B cell (primary cell): ENCODE measurements at regions not wholly inside any gene's neighbourhood (a gene's known extent, or its start where the extent isn't known, plus 50 kb on each side); places are given as distances from the start of the nearest gene placed in this dataset.

Source experiments
- EZH2 ChIP-seq: IDR thresholded peaks from 2 replicates; pipeline ENCODE4 v1.6.1; 2012; ENCODE audit warnings: borderline replicate concordance, low read depth, mild to moderate bottlenecking, moderate library complexity, low read length; ENCODE audit not compliant: insufficient read depth, poor library complexity, severe bottlenecking
- TF ChIP-seq, protein P1 (sequence below): fragments of 200-600 bp; IDR thresholded peaks from one replicate; pipeline ENCODE4 v1.8.0; 2022; ENCODE audit warnings: antibody characterized with exemption, mild to moderate bottlenecking

DNA sequence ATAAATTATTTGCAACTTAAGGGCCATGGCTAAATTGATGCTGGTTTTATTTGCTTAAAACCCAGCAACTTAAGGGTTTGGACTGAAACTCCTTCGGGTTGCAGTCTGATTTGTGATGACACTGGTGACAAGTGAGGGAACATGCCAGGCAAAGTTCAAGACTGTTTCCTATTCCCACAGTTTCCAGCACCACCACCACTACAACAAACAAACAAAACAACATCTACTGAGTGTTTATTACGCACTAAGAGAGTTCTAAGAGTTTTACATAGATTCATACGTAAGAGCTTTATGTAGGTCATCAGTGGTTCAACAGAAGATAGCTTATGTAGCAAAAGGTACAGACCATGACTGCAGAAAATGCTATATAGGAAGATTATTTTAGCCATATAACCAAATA lies 1582.1 kb downstream of the BRINP3 start:
- TF ChIP-seq, protein P1, sequence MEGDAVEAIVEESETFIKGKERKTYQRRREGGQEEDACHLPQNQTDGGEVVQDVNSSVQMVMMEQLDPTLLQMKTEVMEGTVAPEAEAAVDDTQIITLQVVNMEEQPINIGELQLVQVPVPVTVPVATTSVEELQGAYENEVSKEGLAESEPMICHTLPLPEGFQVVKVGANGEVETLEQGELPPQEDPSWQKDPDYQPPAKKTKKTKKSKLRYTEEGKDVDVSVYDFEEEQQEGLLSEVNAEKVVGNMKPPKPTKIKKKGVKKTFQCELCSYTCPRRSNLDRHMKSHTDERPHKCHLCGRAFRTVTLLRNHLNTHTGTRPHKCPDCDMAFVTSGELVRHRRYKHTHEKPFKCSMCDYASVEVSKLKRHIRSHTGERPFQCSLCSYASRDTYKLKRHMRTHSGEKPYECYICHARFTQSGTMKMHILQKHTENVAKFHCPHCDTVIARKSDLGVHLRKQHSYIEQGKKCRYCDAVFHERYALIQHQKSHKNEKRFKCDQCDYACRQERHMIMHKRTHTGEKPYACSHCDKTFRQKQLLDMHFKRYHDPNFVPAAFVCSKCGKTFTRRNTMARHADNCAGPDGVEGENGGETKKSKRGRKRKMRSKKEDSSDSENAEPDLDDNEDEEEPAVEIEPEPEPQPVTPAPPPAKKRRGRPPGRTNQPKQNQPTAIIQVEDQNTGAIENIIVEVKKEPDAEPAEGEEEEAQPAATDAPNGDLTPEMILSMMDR = no peak
- TF ChIP-seq EZH2 = no peak
